ENCODE measurements at regions not wholly inside any gene's neighbourhood (a gene's known extent, or its start where the extent isn't known, plus 50 kb on each side); places are given as distances from the start of the nearest gene placed in this dataset.

- TF ChIP-seq CTCF (IDR thresholded peaks at IDR 0.05; ENCODE audit: unreplicated experiment) = no peak
- no peak for DNase-seq (ENCODE audit: low spot score in 2 of 2, unreplicated experiment in 2 of 2)
- Mint-ChIP-seq H3K36me3 (no peaks in the 10 kb centered on the region), H3K27me3 (ENCODE audit: low read depth) (peaks cover under 1% of the 10 kb centered on the region), H3K27ac (no peak overlapping the region), H3K4me3 (no peak overlapping the region), H3K4me1 (no peaks in the 10 kb centered on the region), H3K9me3 (peaks cover 11% of the 10 kb centered on the region)
Measured at GRCh38 chr2:228699400-228699799, 517.9 kb upstream of the SPHKAP start.

GRCh38 chr2:228698963-228699362, 517.5 kb upstream of the SPHKAP start:
- Mint-ChIP-seq H3K4me1 (no peaks in the 10 kb centered on the region), H3K36me3 (no peaks in the 10 kb centered on the region), H3K4me3 (no peak overlapping the region), H3K9me3 (peaks cover 11% of the 10 kb centered on the region), H3K27ac (no peak overlapping the region), H3K27me3 (ENCODE audit: low read depth) (peaks cover 4% of the 10 kb centered on the region)
- no peak for DNase-seq (ENCODE audit: low spot score in 2 of 2, unreplicated experiment in 2 of 2)
- TF ChIP-seq CTCF (IDR thresholded peaks at IDR 0.05; ENCODE audit: unreplicated experiment) = no peak

- Mint-ChIP-seq H3K9me3 (peaks cover 11% of the 10 kb centered on the region), H3K27me3 (ENCODE audit: low read depth) (peaks cover 10% of the 10 kb centered on the region), H3K4me1 (no peaks in the 10 kb centered on the region), H3K27ac (no peak overlapping the region), H3K36me3 (no peaks in the 10 kb centered on the region), H3K4me3 (no peak overlapping the region)
- TF ChIP-seq CTCF (IDR thresholded peaks at IDR 0.05; ENCODE audit: unreplicated experiment) = no peak
- DNase-seq (ENCODE audit: low spot score in 2 of 2, unreplicated experiment in 2 of 2) = no peak
Measured at GRCh38 chr2:228697456-228697855, 516.0 kb upstream of the SPHKAP start.

- H3K9me3 Mint-ChIP-seq = peaks cover 5% of the 10 kb centered on the region
- peaks cover 10% of the 10 kb centered on the region for H3K27me3 Mint-ChIP-seq (ENCODE audit: low read depth)
- DNase-seq (ENCODE audit: low spot score in 2 of 2, unreplicated experiment in 2 of 2) = no peak
- H3K4me3 Mint-ChIP-seq = no peak overlapping the region
- H3K36me3 Mint-ChIP-seq = no peaks in the 10 kb centered on the region
- H3K27ac Mint-ChIP-seq = no peak overlapping the region
- H3K4me1 Mint-ChIP-seq = peaks cover 4% of the 10 kb centered on the region
- TF ChIP-seq CTCF (IDR thresholded peaks at IDR 0.05; ENCODE audit: unreplicated experiment) = no peak
Measured at GRCh38 chr2:228690681-228691080, 509.2 kb upstream of the SPHKAP start.

GRCh38 chr2:228689053-228689452, 507.6 kb upstream of the SPHKAP start:
- peak; percentile 30 for TF ChIP-seq CTCF (IDR thresholded peaks at IDR 0.05; ENCODE audit: unreplicated experiment)
- H3K27me3 Mint-ChIP-seq (ENCODE audit: low read depth) = peaks cover 6% of the 10 kb centered on the region
- H3K36me3 Mint-ChIP-seq = no peaks in the 10 kb centered on the region
- DNase-seq (ENCODE audit: low spot score in 2 of 2, unreplicated experiment in 2 of 2) = peak in 1 of 2 experiments; percentile 52
- H3K4me1 Mint-ChIP-seq = peaks cover 4% of the 10 kb centered on the region
- H3K4me3 Mint-ChIP-seq = no peak overlapping the region
- no peaks in the 10 kb centered on the region for H3K9me3 Mint-ChIP-seq
- H3K27ac Mint-ChIP-seq = no peak overlapping the region

GRCh38 chr2:228688007-228688645, 506.6 kb upstream of the SPHKAP start:
- TF ChIP-seq CTCF (IDR thresholded peaks at IDR 0.05; ENCODE audit: unreplicated experiment) = no peak
- H3K27ac Mint-ChIP-seq = no peak overlapping the region

More at GRCh38 chr2:228688007-228688645, 506.6 kb upstream of the SPHKAP start:
- Mint-ChIP-seq H3K4me3 (no peak overlapping the region), H3K36me3 (no peaks in the 10 kb centered on the region), H3K9me3 (no peaks in the 10 kb centered on the region), H3K4me1 (peaks cover 4% of the 10 kb centered on the region), H3K27me3 (ENCODE audit: low read depth) (peaks cover under 1% of the 10 kb centered on the region)
- no peak for DNase-seq (ENCODE audit: low spot score in 2 of 2, unreplicated experiment in 2 of 2)

Measured in mesothelial cell of epicardium (in vitro differentiated cells).